Loucy (cell line): ENCODE measurements at regions not wholly inside any gene's neighbourhood (a gene's known extent, or its start where the extent isn't known, plus 50 kb on each side); places are given as distances from the start of the nearest gene placed in this dataset.
"Not testable (repeated sequence)": the region's sequence is repeated elsewhere in the genome, so short reads cannot be mapped to it uniquely, and the experiment has no call there.

Source experiments
- CTCF ChIP-seq: fragments of 200-600 bp; sonication (generic); conservative IDR thresholded peaks from 2 replicates; pipeline ENCODE4 v1.5.1; 2014; ENCODE audit warnings: mild to moderate bottlenecking, antibody characterized with exemption, low read length
- EZH2phosphoT487 ChIP-seq: fragments of 200-600 bp; IDR thresholded peaks from 2 replicates; pipeline ENCODE4 v1.6.1; 2018; ENCODE audit warnings: antibody characterized with exemption, mild to moderate bottlenecking, moderate library complexity, borderline replicate concordance

GRCh38 chr17:5771271-5771577, 186.9 kb upstream of the NLRP1 start:
- TF ChIP-seq CTCF, EZH2phosphoT487: not testable (repeated sequence)
